ENCODE measurements at regions not wholly inside any gene's neighbourhood (a gene's known extent, or its start where the extent isn't known, plus 50 kb on each side); places are given as distances from the start of the nearest gene placed in this dataset.

DNA sequence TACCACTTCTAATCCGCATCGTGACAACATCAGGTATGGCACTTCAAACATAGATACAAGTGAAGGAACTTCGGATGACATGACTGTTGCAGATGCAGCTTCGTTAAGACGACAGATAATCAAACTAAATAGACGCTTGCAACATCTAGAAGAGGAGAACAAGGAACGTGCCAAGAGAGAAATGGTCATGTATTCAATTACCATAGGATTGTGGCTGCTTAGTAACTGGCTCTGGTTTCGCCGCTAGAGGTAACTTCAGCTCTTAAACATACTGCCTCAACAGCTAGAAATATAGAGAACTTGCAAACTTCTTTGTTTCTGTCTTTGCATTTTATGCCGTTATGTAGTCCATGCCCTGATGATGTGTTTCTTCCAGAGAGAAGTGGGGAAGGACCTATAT, 530.8 kb upstream of the DIPK2B start:
- H4K20me1 ChIP-seq (ENCODE audit: low read depth): no peaks in the 10 kb centered on the region
- no peak for DNase-seq (ENCODE audit: low spot score)
- Mint-ChIP-seq H3K4me1 (no peaks in the 10 kb centered on the region), H3K9me3 (peaks cover 5% of the 10 kb centered on the region), H3K27ac (no peak overlapping the region), H3K27me3 (ENCODE audit: insufficient read depth, low read depth) (no peaks in the 10 kb centered on the region), H3K4me3 (no peak overlapping the region), H3K36me3 (no peaks in the 10 kb centered on the region)
- no peaks in the 10 kb centered on the region for H3K27me3 ChIP-seq
- no peak overlapping the region for H2AFZ ChIP-seq (replicated peaks)
- H3K9ac ChIP-seq: no peak overlapping the region
- no peaks in the 10 kb centered on the region for H3K4me1 ChIP-seq
- H3K9me3 ChIP-seq (ENCODE audit: low read depth): no peaks in the 10 kb centered on the region
- H3F3A ChIP-seq (ENCODE audit: low read depth): no peaks in the 10 kb centered on the region
- no peaks in the 10 kb centered on the region for H3K79me2 ChIP-seq (ENCODE audit: low read depth)
- no peaks in the 10 kb centered on the region for H3K36me3 ChIP-seq
- no peak overlapping the region for H3K27ac ChIP-seq
- no peak overlapping the region for H3K4me3 ChIP-seq
- TF ChIP-seq, protein P1, sequence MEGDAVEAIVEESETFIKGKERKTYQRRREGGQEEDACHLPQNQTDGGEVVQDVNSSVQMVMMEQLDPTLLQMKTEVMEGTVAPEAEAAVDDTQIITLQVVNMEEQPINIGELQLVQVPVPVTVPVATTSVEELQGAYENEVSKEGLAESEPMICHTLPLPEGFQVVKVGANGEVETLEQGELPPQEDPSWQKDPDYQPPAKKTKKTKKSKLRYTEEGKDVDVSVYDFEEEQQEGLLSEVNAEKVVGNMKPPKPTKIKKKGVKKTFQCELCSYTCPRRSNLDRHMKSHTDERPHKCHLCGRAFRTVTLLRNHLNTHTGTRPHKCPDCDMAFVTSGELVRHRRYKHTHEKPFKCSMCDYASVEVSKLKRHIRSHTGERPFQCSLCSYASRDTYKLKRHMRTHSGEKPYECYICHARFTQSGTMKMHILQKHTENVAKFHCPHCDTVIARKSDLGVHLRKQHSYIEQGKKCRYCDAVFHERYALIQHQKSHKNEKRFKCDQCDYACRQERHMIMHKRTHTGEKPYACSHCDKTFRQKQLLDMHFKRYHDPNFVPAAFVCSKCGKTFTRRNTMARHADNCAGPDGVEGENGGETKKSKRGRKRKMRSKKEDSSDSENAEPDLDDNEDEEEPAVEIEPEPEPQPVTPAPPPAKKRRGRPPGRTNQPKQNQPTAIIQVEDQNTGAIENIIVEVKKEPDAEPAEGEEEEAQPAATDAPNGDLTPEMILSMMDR (IDR thresholded peaks at IDR 0.05): no peak
- TF ChIP-seq EZH2phosphoT487 (IDR thresholded peaks at IDR 0.05) (no peak), EZH2 (IDR thresholded peaks at IDR 0.05) (no peak)
- H3K4me2 ChIP-seq: no peak overlapping the region

DNA sequence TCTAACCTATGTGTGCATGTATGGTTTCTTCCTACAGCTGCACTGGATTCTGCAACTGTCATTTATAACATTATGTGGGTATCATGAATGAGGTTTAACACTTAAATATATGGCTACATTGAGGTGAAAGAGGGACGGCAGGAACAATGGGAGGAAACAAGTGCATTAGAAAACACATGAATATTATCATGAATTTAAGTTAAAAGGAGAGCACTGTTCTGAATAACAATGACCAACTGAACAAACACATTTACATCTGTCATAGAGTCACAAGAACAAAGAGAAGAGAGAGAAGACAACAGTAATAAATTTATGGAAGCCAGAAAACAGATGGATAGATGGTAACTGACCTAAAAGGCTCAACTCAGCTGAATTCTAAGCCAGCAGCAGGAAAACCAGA, 527.1 kb upstream of the DIPK2B start:
- H3K9me3 Mint-ChIP-seq: no peaks in the 10 kb centered on the region
- Histone ChIP-seq H3K9ac (no peak overlapping the region), H3K27ac (no peak overlapping the region), H4K20me1 (ENCODE audit: low read depth) (no peaks in the 10 kb centered on the region), H3K9me3 (ENCODE audit: low read depth) (no peaks in the 10 kb centered on the region), H3K27me3 (no peaks in the 10 kb centered on the region), H2AFZ (replicated peaks) (no peak overlapping the region), H3K4me1 (no peaks in the 10 kb centered on the region), H3K36me3 (no peaks in the 10 kb centered on the region), H3K79me2 (ENCODE audit: low read depth) (no peaks in the 10 kb centered on the region), H3K4me3 (no peak overlapping the region), H3F3A (ENCODE audit: low read depth) (no peaks in the 10 kb centered on the region), H3K4me2 (no peak overlapping the region)
- H3K4me3 Mint-ChIP-seq: no peak overlapping the region
- H3K27ac Mint-ChIP-seq: no peak overlapping the region
- no peak for TF ChIP-seq EZH2phosphoT487 (IDR thresholded peaks at IDR 0.05)
- no peaks in the 10 kb centered on the region for H3K27me3 Mint-ChIP-seq (ENCODE audit: insufficient read depth, low read depth)
- no peak for DNase-seq (ENCODE audit: low spot score)
- H3K36me3 Mint-ChIP-seq: no peaks in the 10 kb centered on the region
- H3K4me1 Mint-ChIP-seq: no peaks in the 10 kb centered on the region

DNA sequence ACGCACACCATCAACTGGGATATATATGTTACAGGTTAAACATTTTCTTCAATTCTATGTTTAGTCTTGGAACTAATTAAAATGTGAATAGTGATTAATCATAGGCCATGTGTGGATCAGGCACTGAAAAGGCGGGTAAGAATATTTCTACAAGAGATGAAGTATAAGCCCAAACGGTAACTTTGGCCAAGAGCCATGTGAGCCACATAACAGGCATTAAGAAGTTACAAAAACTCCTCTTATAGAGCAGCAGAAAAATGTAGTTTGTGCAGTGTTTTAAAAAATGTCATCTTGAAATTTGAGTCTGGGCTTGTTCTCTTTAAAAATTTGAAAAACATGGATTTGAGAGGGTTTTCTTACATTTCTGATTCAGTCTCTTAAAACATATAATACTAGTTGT, 521.8 kb upstream of the DIPK2B start:
- Histone ChIP-seq H3K9me3 (ENCODE audit: low read depth) (no peaks in the 10 kb centered on the region), H3K4me1 (no peaks in the 10 kb centered on the region), H4K20me1 (ENCODE audit: low read depth) (no peaks in the 10 kb centered on the region), H3K36me3 (no peaks in the 10 kb centered on the region), H3K4me3 (no peak overlapping the region), H3F3A (ENCODE audit: low read depth) (no peaks in the 10 kb centered on the region), H3K27ac (no peak overlapping the region), H3K4me2 (no peak overlapping the region), H3K9ac (no peak overlapping the region), H2AFZ (replicated peaks) (no peak overlapping the region), H3K79me2 (ENCODE audit: low read depth) (no peaks in the 10 kb centered on the region), H3K27me3 (no peaks in the 10 kb centered on the region)
- DNase-seq (ENCODE audit: low spot score): no peak
- no peak overlapping the region for H3K27ac Mint-ChIP-seq
- H3K4me1 Mint-ChIP-seq: no peaks in the 10 kb centered on the region
- no peaks in the 10 kb centered on the region for H3K36me3 Mint-ChIP-seq
- no peak overlapping the region for H3K4me3 Mint-ChIP-seq
- H3K9me3 Mint-ChIP-seq: no peaks in the 10 kb centered on the region
- no peaks in the 10 kb centered on the region for H3K27me3 Mint-ChIP-seq (ENCODE audit: insufficient read depth, low read depth)
- TF ChIP-seq, protein P1 (IDR thresholded peaks at IDR 0.05): no peak

DNA sequence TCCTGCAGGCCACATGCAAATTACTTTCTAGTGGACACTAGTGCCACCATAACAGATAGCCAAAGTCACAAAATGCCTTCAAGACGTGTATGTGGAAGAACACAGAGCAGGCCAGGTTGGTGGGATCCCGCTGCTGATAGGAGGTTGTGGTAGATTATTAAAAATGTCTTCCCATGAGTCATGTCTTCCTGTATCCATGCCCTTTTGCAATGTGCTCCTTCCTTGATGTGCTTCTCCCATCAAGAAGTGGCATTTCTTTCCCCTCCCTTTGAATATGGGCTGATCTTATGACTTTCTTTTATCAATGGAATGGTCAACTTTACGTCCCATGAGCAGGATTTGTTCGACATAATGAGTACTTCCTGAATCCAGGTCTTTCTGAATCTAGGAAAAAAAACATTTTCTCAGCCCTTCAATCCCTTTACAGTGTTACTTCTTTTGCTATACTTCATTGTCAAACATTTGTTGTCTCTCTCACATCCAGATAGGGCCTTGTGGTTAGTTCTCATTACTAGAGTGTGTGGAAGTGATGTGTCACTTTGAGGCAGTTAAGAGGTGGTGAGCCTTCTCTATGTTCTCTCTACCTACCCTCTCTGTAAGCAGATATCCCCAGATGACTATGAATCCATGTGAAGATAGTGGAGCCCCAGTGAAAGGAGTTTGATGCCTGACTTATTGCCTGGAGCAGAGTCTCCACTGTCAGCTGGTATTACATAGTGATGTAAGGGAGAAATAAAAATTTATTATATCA, 519.2 kb upstream of the DIPK2B start:
- Mint-ChIP-seq H3K4me3 (no peak overlapping the region), H3K4me1 (no peaks in the 10 kb centered on the region), H3K27me3 (ENCODE audit: insufficient read depth, low read depth) (no peaks in the 10 kb centered on the region), H3K36me3 (no peaks in the 10 kb centered on the region), H3K27ac (no peak overlapping the region), H3K9me3 (no peaks in the 10 kb centered on the region)
- no peak overlapping the region for H3K4me3 ChIP-seq
- no peaks in the 10 kb centered on the region for H3K4me1 ChIP-seq
- no peaks in the 10 kb centered on the region for H3K36me3 ChIP-seq
- TF ChIP-seq EZH2phosphoT487 (IDR thresholded peaks at IDR 0.05) (no peak), EZH2 (IDR thresholded peaks at IDR 0.05) (no peak)
- TF ChIP-seq, protein P1 (IDR thresholded peaks at IDR 0.05): no peak
- DNase-seq (ENCODE audit: low spot score): no peak
- H3K9ac ChIP-seq: no peak overlapping the region
- no peaks in the 10 kb centered on the region for H3K9me3 ChIP-seq (ENCODE audit: low read depth)
- H3K4me2 ChIP-seq: no peak overlapping the region
- H2AFZ ChIP-seq (replicated peaks): no peak overlapping the region
- no peaks in the 10 kb centered on the region for H4K20me1 ChIP-seq (ENCODE audit: low read depth)
- H3F3A ChIP-seq (ENCODE audit: low read depth): no peaks in the 10 kb centered on the region
- H3K79me2 ChIP-seq (ENCODE audit: low read depth): no peaks in the 10 kb centered on the region
- no peaks in the 10 kb centered on the region for H3K27me3 ChIP-seq
- no peak overlapping the region for H3K27ac ChIP-seq

All from neural progenitor cell (in vitro differentiated cells).